Thyroid gland (tissue), 4 donors: ENCODE measurements at regions not wholly inside any gene's neighbourhood (a gene's known extent, or its start where the extent isn't known, plus 50 kb on each side); places are given as distances from the start of the nearest gene placed in this dataset.

Experiments used
- DNase-seq, 2 donors: peaks; one replicate each; pipeline ENCODE4 v3.0.0-alpha.2; 2019
- H3K27ac ChIP-seq, 3 donors: fragments of 200-600 bp; sonication (generic); 1 replicate in 2 of 3; 2 replicates in 1 of 3; pipeline ENCODE4 v1.5.1; 2016 to 2019; ENCODE audit warnings: mild to moderate bottlenecking in 1 of 3, moderate library complexity in 1 of 3
- H3K27me3 ChIP-seq: fragments of 200-600 bp; sonication (generic); one replicate; pipeline ENCODE4 v1.5.1; 2019
- H3K36me3 ChIP-seq, 2 donors: fragments of 200-600 bp; sonication (generic); one replicate each; pipeline ENCODE4 v1.5.1; 2016 to 2019
- H3K4me1 ChIP-seq, 2 donors: fragments of 200-600 bp; sonication (generic); one replicate each; pipeline ENCODE4 v1.5.1; 2017 to 2019
- H3K4me3 ChIP-seq, 3 donors: fragments of 200-600 bp; sonication (generic); replicated peaks in 1 of 3; 1 replicate in 2 of 3; 2 replicates in 1 of 3; pipeline ENCODE4 v1.5.1; 2016; ENCODE audit warnings: mild to moderate bottlenecking in 1 of 3
- H3K9me3 ChIP-seq: fragments of 200-600 bp; sonication (generic); one replicate; pipeline ENCODE4 v1.5.1; 2017
- POLR2A ChIP-seq, 2 donors: fragments of 450-650 bp; IDR thresholded peaks; one replicate each; pipeline ENCODE4 v1.6.1; 2017; ENCODE audit warnings: antibody characterized with exemption in 2 of 2, mild to moderate bottlenecking in 2 of 2, moderate library complexity in 1 of 2
- WGBS, 2 donors: methylation state at CpG; one replicate each; pipeline ENCODE4 v1.1.5; 2017; 5-methylcytosine and 5-hydroxymethylcytosine counted together
- intact Hi-C: fragments of 100-400 bp; cut with DNase I; formaldehyde crosslinking; loops from one replicate; pipeline ENCODE4 v1.15.1; 2023
- TF ChIP-seq, protein P1 (sequence below), 6 experiments: fragments of 200-600 bp in 3 of 6; fragments of 450-650 bp in 3 of 6; sonication (generic) in 3 of 6; IDR thresholded peaks; one replicate each; pipeline ENCODE4 v1.5.1; 2016 to 2019; ENCODE audit warnings: antibody characterized with exemption in 6 of 6, mild to moderate bottlenecking in 2 of 6, inconsistent platforms in 1 of 6, moderate library complexity in 1 of 6

DNA sequence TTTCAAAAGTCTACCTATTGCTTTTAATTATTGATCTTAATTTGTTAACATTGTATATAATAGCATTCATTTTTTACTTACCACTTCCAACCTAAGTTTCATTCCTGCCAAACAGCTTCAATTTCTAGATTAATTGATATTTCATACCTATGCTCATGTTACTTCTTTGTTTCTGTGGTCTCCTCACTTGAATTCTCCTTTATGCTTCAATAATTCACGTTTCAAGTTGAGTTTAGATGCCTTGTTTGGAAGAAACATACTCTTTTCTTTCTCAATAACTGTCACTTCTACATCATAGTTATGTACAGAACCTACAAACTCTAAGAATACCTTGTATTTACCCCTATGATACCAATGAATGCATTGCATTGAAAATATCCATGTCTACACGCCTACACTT is 862.2 kb upstream of the LRATD1 start:
- no peak for DNase-seq
- WGBS, 2 donors, result 63 to 67% methylated on average over 2 of the region's 2 CpGs
- H3K4me1 ChIP-seq, result no peaks in the 10 kb centered on the region

DNA sequence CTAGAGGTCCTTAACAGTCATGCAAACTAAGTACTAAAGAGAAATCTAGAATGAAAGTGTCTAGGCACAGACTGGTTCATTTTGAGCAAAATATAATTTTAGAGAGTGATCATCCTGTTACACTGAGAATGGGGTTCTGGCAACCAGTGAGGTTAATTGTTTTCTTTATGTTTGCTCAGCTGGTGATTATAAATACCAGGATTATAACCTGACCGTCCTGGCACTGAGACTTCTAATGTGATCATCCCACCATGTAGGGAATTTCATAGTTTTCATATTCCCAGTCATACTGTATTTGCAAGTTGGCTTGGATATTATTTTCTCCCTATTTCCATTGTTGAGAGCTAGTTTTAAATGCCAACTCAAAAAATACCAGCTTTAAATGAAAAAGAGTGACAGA is 852.5 kb upstream of the LRATD1 start:
- Histone ChIP-seq H3K27me3 (no peaks in the 10 kb centered on the region), H3K9me3 (no peaks in the 10 kb centered on the region)
- DNase-seq, result no peak

More for the DNA sequence above, 862.2 kb upstream of the LRATD1 start:
- Histone ChIP-seq H3K36me3 (no peaks in the 10 kb centered on the region), H3K4me3 (no peak overlapping the region), H3K27ac (no peak overlapping the region), H3K9me3 (no peaks in the 10 kb centered on the region), H3K27me3 (no peaks in the 10 kb centered on the region)
- TF ChIP-seq POLR2A (IDR thresholded peaks at IDR 0.05), result no peak
- TF ChIP-seq, protein P1, sequence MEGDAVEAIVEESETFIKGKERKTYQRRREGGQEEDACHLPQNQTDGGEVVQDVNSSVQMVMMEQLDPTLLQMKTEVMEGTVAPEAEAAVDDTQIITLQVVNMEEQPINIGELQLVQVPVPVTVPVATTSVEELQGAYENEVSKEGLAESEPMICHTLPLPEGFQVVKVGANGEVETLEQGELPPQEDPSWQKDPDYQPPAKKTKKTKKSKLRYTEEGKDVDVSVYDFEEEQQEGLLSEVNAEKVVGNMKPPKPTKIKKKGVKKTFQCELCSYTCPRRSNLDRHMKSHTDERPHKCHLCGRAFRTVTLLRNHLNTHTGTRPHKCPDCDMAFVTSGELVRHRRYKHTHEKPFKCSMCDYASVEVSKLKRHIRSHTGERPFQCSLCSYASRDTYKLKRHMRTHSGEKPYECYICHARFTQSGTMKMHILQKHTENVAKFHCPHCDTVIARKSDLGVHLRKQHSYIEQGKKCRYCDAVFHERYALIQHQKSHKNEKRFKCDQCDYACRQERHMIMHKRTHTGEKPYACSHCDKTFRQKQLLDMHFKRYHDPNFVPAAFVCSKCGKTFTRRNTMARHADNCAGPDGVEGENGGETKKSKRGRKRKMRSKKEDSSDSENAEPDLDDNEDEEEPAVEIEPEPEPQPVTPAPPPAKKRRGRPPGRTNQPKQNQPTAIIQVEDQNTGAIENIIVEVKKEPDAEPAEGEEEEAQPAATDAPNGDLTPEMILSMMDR (IDR thresholded peaks at IDR 0.05), result no peak
- intact Hi-C loops, result no loop called here

DNA sequence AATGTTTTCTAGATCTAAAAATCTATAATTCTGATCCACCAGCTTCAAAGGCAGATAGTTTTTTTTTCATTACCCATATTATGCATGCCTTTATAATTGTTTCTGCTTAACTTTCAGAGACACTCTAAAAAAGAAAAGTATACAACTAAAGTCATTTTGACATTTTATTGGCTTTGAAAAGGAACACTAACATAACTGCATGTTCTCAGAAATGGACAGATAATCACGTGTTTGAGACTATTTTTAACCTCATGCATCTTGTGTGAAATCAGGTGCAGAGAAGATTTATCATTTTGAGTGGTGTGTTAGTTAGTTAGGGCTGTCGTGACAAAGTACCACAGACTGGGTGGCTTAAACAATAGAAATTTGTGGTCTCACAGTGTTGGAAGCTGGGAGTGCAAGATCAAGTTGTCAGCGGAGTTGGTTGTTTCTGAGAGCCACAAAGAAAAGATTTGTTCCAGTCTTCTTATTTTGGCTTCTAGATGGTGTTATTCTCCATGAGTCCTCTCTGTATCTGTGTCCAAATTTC is 841.4 kb upstream of the LRATD1 start:
- H3K9me3 ChIP-seq, result no peaks in the 10 kb centered on the region
- H3K4me3 ChIP-seq, result no peak overlapping the region
- H3K4me1 ChIP-seq, result no peaks in the 10 kb centered on the region
- H3K27me3 ChIP-seq, result no peaks in the 10 kb centered on the region
- intact Hi-C loops, result no loop called here
- no peak for TF ChIP-seq POLR2A (IDR thresholded peaks at IDR 0.05)
- TF ChIP-seq, protein P1 (IDR thresholded peaks at IDR 0.05), result no peak
- H3K36me3 ChIP-seq, result no peaks in the 10 kb centered on the region
- WGBS, 2 donors, result 48 to 52% methylated on average over 3 of the region's 3 CpGs
- no peak overlapping the region for H3K27ac ChIP-seq
- no peak for DNase-seq

More for the DNA sequence above, 852.5 kb upstream of the LRATD1 start:
- H3K4me1 ChIP-seq, result no peaks in the 10 kb centered on the region
- no peaks in the 10 kb centered on the region for H3K36me3 ChIP-seq
- 66 to 71% methylated on average over 1 of the region's 1 CpG for WGBS, 2 donors
- TF ChIP-seq, protein P1 (IDR thresholded peaks at IDR 0.05), result no peak
- TF ChIP-seq POLR2A (IDR thresholded peaks at IDR 0.05), result no peak
- intact Hi-C loops, result no loop called here
- H3K27ac ChIP-seq, result no peak overlapping the region
- no peak overlapping the region for H3K4me3 ChIP-seq

DNA sequence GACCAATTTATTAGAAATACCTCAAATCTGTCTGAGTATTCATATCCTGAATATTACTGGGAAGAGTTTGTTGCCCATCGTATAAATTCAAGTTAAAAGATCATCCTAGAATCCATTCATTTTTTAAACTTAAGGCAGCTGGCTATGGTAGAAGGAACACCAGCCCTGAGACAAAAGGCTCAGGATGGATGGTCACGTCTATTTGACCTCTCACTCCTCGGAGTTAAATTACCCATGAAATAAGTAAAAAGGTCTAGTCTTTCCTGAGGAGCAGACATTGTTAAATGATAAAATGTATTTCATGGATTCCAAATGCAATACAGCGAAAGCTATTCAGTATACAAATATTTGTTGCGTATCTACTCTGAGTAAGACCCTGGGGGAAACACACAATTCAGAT is 826.0 kb upstream of the LRATD1 start:
- intact Hi-C loops, result no loop called here
- Histone ChIP-seq H3K4me1 (no peaks in the 10 kb centered on the region), H3K27ac (no peak overlapping the region), H3K9me3 (no peaks in the 10 kb centered on the region), H3K4me3 (no peak overlapping the region), H3K36me3 (no peaks in the 10 kb centered on the region), H3K27me3 (no peaks in the 10 kb centered on the region)
- WGBS, 2 donors, result 89% methylated on average over 5 of the region's 5 CpGs
- no peak for TF ChIP-seq POLR2A (IDR thresholded peaks at IDR 0.05)
- TF ChIP-seq, protein P1 (IDR thresholded peaks at IDR 0.05), result no peak
- no peak for DNase-seq

DNA sequence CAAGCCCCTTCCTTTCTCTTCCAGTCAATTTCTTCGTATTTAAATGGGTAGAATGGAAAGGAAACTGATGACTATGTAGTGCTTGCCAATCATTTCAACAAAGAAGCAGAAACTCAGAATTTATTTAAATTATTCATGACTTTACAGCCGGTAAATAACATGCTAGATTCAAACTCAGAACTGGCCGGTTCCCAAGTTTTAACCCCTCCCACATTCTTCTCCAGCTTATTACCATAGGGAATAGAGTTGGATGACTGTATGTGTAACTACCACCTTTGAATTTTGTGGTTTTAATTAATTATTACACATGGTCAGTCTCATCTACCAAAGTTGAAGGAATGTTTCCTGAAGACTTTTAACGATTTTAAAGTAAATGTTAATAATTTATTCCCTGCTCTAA is 819.3 kb upstream of the LRATD1 start:
- Histone ChIP-seq H3K36me3 (no peaks in the 10 kb centered on the region), H3K9me3 (no peaks in the 10 kb centered on the region), H3K27me3 (no peaks in the 10 kb centered on the region), H3K4me1 (no peaks in the 10 kb centered on the region), H3K27ac (no peak overlapping the region), H3K4me3 (no peak overlapping the region)
- intact Hi-C loops, result no loop called here
- no peak for TF ChIP-seq POLR2A (IDR thresholded peaks at IDR 0.05)
- TF ChIP-seq, protein P1 (IDR thresholded peaks at IDR 0.05), result no peak
- WGBS, 2 donors, result 76 to 77% methylated on average over 4 of the region's 4 CpGs
- no peak for DNase-seq
